Erythroblast (primary cell): ENCODE measurements at regions not wholly inside any gene's neighbourhood (a gene's known extent, or its start where the extent isn't known, plus 50 kb on each side); places are given as distances from the start of the nearest gene placed in this dataset.

Experiments
- GATA1 ChIP-seq: IDR thresholded peaks from 2 replicates; pipeline ENCODE4 v1.6.1; 2011; ENCODE audit warnings: low read depth, mild to moderate bottlenecking, control low read depth, low read length, moderate library complexity
- POLR2A ChIP-seq: IDR thresholded peaks from 2 replicates; pipeline ENCODE4 v1.6.1; 2011; ENCODE audit warnings: mild to moderate bottlenecking, low read length

DNA sequence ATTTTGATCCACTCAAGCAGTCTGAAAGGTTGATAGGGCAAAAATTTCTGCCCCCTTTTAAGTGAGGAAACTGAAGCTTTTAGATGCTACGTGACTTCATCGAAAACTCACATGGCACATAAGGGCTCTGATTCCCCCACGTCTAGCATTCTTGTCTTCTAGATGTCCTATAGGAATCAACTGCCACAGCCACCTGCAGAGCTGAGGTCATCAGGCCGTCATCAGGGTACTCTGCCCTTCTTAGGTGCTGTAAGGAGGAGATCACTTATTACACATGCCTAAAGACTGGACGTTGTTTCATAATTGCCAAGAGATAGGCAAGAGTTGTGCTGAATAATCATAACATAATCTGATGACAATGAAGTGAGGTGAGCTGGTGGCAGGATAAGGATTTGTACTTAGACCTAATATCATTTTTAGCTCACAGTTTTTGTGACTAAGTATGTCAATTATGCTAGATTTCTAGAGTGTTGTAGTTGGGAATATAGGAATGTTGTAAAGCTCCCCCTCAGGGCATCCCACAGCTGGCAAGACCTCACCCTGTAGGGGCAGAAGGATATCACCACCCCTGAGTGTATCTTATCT lies 349.4 kb downstream of the METTL15 start:
- no peak for TF ChIP-seq POLR2A
- no peak for TF ChIP-seq GATA1
